GM12891 (cell line): ENCODE measurements at regions not wholly inside any gene's neighbourhood (a gene's known extent, or its start where the extent isn't known, plus 50 kb on each side); places are given as distances from the start of the nearest gene placed in this dataset.

Experiments used
- POLR2A ChIP-seq: IDR thresholded peaks from 2 replicates; pipeline ENCODE4 v1.6.1; 2011; ENCODE audit warnings: low read depth, low read length, control low read depth
- POLR2AphosphoS5 ChIP-seq: IDR thresholded peaks from 2 replicates; pipeline ENCODE4 v1.6.1; 2011; ENCODE audit warnings: low read depth, low read length, control low read depth

- TF ChIP-seq POLR2A = no peak
- no peak for TF ChIP-seq POLR2AphosphoS5
Measured at GRCh38 chr10:6743291-6743849, 163.3 kb upstream of the PRKCQ start.
